HG03469 (cell line): ENCODE measurements at regions not wholly inside any gene's neighbourhood (a gene's known extent, or its start where the extent isn't known, plus 50 kb on each side); places are given as distances from the start of the nearest gene placed in this dataset.
"Not testable (repeated sequence)": the region's sequence is repeated elsewhere in the genome, so short reads cannot be mapped to it uniquely, and the experiment has no call there.

Source experiments
- ATAC-seq: cut with Tn5 transposase; IDR thresholded peaks from one replicate; pipeline ENCODE4 v1.9.1; 2021; ENCODE audit warnings: mild to moderate bottlenecking, moderate library complexity, moderate number of reproducible peaks; ENCODE audit not compliant: unreplicated experiment

DNA sequence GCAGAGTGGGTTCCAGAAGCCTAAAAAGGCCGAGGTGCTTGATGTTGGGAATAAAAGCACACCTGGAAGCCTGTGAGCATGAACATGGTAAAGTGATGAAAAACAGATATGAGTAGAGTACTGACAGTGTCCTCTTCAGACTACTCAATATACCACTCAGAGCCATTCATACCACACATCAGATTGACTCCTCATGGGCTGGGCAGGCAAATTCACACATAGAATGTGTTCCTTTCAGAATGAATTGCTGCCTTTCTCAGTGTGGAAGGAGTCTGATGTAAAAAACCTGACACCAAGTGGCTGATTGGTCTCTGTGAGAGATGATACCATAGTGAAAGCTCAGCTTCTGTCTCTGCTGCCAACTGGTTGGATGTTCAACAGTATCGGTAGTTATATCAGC is 442.7 kb downstream of the RAPGEF2 start:
- no peak for ATAC-seq

DNA sequence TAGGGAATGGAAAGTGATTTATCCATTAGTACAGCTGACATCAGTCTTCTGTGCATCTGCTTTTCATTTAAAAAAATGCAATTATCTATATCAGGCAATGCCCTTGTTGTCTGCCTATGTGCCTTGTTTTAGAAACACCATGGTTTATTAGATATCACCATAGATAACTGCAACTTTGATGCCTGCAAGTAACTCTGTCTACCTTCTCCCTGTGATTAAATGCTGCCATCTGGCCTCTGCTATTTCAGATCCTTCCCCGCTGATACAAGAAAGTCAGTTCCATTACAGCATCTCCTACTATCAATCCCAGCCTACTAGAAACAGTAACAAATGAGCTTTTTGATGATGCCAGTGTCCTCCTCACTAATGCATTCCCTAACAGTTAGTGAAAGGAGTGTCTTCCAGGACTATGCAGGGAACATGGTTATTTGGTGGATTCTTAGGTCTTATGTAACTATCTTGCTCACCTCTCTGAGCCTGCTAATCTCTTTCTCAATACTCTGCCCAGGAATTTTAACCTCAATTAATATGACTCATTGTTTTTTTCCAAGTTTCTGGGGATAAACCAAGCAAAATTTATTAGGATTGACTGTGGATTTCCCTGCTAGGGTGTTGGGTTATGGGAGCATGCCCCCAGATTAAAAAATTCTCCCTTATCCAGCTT is 444.9 kb downstream of the RAPGEF2 start:
- ATAC-seq: no peak

DNA sequence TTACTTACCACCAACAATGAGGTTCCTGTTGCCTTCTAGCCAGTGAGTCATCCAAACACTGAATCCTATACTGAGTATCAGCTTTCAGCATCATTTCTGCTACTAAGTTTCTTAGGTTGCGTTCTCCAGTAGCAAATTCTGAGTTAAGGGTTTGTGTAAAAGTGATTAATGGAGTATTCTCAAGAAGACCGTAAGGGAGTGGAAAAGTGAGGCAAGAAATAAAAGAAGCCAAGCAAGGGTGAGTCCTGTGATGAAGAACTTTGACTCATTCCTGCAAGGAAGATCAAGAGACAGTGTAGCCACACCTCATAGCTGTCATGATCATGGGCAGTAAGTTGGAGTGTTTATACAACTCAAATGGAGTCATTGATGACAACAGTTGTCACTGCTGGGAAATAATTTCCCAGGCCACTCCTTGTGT is 446.2 kb downstream of the RAPGEF2 start:
- no peak for ATAC-seq

DNA sequence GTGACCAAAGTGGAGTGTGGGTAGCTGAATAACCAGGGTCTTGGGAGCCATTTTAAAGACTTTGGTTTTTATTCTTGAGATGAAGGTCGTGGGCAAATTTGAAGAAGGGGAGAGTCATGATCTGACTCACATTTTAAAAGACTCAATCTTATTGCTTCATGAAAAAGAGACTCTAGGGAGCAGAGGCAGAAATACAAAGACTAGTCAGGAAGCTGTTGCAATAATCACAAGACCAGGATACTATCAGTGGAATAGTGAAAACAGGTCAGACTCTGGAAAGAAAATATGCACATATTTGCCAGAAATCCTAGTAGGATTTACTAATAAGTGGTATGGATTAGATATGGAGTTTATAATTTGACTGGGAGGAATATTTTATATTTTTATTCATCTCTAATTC is 448.4 kb downstream of the RAPGEF2 start:
- ATAC-seq: no peak

DNA sequence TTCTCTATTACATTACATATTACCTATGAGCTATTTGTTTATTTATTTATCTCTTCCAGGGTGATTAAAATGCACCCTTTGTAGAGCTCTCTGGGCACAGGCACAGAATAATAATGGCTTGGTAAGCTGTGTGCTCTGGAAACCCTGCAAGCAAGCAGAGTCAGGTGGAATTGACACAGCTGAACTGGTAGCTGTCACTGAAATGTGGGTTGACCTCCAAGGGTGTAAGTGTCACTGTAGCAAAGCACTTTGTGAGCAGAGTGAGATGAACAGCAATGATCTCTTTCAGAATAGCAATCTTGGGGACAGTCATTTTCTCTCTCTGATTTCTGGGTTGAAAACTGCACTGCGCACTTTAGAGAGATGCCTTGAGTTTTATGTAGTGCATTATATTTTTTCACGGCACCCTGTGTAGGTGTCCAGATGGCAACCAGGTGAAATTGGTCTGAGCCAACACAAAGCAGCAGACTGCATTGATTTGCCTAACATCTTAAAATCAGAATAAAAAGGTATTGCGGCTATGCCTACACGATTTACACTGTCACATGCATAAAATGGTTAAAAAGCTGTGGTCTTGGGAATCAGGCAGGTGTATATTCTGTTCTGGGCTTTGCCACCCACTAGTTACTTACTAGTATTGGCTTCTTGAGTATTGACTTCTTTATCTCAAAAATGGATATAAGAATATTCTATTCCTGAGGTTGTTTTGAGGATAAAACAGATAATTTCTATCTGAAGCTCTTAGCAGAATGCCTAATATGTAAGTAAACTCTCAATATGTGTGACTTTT is 450.3 kb downstream of the RAPGEF2 start:
- ATAC-seq: no peak

DNA sequence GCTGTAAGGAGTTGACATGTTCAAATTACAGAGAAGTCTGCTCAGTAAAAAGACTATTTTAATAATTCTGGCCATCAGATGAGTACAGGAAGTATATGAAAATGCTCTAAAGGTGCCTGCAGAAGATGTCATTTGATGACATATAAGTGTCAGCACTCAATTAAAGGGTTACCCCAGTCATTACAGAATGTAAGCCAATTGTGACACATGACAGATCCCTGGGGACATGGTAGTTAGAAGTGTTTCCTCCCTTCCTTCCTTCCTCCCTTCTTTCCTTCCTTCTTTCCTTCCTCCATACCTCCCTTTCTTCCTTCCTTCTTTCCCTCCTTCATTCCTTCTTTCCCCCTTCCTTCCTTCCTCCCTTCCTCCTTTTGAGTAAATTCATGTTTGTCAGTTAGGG is 453.0 kb downstream of the RAPGEF2 start:
- ATAC-seq: no peak

DNA sequence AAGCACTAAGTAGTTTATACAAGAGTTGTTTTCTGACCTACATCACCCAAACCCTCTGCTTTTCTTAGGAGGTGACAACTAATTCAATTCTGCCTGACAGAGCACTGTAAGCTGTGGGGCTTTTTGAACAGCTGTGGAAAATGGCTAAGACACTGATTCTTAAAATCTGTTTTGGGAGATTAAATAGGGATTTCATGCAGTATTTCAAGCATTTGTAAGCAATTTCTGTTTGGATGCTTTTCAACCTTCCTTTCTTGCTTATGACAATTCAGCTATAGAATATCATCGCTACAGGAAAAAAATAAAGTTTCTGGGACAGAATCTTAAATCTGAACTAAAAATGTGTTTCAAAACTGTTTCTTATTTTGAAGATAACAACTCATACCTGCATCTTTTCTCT is 459.5 kb downstream of the RAPGEF2 start:
- ATAC-seq: no peak

DNA sequence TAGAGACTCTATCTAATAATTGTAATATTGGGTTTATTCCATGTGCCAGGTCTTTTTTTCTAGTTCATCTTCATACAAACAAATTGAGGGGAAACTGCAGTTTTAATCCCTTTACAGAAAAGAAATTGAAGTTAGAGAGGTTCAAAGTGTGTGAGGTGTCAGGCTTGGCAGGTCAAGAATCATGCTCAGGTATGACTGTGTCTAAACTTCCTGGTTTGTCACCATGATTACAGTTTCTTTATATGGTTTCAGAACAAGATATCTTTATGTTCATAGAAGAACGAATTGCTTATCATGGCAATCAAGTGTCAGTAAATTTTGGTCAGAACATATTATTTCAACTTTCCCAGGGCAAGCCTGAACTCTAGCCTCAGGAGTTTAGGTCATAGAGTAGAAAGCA is 460.4 kb downstream of the RAPGEF2 start:
- no peak for ATAC-seq

DNA sequence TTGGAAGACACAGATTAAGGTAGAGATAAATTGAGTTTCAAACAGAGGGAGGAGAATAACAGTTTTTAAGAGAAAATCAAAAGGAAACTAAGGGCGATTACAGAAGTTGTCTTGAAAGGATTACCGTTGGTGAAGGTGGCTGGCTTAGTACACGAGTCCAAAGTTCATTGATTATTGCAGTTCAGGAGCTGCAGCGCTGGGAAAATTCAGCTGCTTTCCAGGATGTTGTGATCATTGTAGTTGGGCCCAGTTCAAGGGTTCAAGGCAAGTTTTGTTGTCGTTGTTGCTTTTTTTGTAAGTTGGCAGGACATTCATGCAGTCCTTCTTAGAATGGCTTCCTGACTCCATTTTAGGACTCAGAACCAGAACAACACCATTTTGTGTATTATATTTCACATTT is 461.7 kb downstream of the RAPGEF2 start:
- no peak for ATAC-seq

DNA sequence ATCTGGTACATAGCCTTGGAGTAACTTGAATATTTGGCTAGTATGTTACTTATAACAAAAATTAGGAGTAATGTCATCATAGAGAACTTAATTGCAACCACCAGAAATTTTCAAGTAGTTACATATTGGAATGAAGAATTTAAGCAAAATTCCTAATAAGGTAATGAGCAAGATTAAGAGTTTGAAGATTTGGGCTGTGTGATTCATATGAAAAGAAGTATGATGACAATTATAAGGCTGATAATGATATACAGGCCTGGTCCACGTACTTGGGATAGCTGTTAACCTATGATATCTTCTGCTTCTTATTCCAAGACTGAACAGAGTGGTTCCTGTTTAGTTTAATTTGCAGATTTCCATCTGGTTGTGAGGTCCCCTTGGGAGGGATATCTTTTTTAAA is 463.9 kb downstream of the RAPGEF2 start:
- no peak for ATAC-seq

DNA sequence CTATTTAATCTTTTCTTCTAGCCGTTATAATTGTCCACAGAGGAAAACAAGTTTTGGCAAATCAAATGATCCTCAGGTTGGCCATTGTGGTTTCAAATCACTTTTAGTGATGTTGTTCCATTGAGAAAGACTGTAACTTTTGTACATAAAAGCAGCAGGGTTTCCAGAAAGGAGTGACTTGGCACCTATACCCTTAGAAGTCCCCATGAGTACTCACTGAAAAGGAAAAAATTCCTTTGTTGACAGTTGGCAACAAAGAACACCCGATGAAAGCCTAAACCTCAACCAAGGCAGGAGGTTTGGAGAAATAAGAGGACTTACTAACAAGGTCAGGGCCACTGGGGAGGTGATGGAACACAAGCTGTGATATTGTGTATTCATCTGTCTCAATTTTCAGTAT is 474.4 kb downstream of the RAPGEF2 start:
- no peak for ATAC-seq

DNA sequence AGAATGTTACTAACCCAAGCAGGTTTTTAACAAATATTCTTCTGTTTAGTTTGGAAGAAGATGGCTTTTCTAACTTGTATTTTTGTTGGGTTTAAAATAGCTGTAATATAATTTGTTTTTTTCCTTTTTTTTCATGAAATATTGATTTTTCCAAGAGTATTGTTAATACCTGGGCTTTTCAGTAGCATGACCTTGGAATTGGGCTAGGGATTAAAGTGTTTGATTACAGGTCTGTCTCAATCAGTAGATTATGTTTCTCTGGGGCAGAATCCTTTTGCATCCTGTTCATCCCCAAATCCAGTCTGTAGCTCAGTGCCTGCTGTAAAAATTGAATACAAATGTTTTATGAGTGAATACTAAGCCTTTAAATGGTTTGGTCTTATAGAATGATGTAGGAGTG is 479.8 kb downstream of the RAPGEF2 start:
- no peak for ATAC-seq

DNA sequence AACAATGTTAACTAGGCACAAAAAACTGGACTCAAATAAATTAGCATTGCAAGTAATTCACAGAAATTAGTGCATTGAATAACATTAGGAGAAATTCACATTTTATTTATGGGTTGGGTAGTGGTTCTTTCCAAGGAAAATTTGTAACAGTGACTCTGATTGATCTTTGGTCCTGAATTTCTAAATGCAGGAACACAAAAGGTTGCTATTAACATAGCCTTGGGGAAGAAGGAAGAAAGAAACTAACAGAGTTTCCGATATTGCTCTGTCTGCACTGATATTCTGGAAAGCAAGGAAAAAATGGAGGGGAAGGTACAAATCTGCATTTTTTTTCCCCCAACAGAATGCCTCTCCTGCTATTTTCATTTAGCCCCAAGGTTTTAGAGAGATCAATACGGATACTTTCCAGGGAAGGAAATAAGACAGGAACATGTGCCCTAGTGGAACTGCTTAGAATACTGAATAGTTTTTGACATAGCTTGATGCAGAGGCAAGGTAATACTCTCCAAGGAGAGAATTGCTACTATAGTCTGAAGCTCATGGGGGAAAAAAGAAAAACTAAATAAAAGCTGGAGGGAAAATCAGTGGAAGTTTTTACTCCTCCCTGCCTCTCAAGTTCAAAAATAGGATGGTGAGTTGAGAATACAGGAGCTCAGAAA is 490.1 kb downstream of the RAPGEF2 start:
- ATAC-seq: no peak

DNA sequence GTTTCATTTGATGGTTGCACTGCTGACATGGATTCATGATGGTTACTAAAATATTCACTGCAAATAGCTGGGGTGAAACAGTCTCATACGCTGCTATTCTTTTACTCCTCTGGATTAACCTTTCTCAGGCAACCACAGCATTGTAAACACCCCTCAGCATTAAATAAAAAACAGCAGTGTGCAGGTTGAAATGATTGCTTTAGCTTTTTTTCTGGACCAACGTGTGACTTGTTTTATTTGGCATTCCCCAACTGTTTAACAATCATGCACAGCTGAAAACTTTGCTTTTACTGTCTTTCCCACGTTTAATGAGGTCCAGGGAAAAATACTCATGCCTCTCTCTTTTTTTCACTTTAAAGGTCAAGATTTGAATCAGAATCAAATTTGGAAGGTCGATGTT is 490.8 kb downstream of the RAPGEF2 start:
- no peak for ATAC-seq

DNA sequence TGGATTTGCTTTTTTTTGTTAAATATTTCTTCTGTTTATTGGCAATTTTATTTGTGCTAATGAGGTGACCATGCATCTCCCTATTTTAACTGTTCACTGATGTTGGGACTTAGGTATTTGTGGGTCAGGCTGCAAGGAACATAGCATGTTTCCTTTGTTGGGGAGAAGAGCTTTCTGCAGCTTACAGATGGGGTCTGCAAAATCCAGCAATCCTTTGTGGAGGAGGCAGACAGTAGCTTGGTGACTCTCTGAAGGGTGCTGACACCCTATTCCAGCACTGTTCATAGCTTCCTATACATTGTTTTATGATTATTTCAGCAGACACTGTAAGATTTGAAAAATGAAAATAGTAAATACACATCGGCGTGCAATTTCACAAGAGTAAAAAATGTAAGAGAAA is 491.7 kb downstream of the RAPGEF2 start:
- ATAC-seq: no peak

DNA sequence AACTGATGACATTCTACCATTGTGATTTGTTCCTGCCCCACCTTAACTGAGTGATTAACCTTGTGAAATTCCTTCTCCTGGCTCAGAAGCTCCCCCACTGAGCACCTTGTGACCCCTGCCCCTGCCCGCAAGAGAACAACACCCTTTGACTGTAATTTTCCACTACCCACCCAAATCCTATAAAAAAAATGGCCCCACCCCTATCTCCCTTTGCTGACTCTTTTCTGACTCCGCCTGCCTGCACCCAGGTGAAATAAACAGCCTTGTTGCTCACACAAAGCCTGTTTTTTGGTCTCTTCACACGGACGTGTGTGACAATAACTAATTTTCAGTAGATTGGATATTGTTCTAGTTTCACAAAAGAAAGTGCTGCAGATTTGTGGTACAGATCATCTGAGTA is 492.2 kb downstream of the RAPGEF2 start:
- not testable (repeated sequence) for ATAC-seq

DNA sequence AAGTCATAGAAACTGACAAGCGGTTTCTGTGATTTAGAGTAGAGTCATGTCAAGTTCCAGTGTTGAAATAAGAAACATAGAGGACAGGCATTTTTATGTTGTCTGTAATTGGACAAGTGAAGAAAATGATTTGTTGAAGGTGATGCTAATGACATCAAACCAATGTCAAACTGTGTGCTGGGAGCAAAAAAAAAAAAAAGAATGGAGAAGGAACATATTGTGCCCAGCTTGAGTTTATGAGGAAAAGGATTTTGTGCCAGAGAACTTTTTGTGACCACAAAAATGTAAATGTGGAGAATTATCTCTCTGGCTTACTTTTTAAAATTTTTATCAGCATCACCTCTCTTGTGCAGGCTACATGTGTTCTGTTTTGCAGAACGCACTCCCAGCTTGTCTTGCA is 495.7 kb downstream of the RAPGEF2 start:
- ATAC-seq: no peak

DNA sequence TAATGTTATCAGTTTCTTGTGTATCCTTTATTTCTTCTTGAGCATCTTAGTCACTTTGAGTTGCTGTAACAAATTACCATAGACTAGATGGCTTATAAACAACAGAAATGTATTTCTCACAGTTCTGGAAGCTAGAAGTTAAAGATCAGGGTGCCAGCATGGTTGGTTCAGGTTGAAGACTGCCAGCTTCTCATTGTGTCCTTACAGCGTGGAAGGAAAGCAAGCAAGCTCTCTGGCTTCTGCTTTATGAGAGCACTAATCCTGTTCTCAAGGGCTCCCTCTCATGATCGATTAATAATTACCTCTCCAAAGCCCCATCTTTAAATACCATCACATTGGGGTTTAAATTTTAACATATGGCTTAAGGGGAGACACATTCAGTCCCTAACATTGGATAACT is 497.2 kb downstream of the RAPGEF2 start:
- ATAC-seq: no peak

DNA sequence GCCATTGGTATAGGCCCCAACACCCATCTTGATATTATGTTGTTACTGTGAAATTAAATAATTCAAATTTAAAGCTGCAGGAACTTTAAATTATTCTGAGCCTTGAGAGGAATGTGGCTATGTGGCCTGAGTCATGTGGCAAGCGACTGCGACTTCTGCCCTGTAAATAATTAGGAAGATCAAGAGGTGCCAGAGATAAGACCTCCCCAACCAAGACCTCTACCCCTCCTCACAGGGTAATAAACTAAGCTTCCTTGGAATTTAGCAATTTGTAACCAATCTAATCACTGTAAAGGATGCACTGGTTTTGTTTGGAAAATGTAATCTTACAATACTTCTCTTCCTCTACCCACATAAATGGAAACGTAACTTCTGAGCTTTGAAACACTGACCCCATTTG is 501.9 kb downstream of the RAPGEF2 start:
- no peak for ATAC-seq

DNA sequence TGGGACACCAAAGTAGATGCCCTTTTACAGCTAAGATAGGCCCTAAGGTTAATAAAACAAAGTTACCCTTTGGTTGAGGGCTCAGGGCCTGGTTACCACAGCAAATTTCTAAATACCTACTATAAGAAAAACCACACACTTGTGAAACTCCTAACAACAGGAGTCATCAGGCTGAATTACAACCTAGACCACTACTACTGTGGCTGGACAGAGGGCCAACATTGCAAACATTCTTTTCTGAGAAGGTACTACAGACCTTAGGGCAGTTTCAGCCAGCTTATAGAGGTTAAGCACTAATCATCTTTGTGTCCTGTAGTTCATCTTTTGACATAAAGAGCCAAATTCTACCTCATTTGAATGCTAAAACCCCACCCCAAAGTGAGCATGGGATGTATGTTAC is 504.0 kb downstream of the RAPGEF2 start:
- ATAC-seq: no peak

DNA sequence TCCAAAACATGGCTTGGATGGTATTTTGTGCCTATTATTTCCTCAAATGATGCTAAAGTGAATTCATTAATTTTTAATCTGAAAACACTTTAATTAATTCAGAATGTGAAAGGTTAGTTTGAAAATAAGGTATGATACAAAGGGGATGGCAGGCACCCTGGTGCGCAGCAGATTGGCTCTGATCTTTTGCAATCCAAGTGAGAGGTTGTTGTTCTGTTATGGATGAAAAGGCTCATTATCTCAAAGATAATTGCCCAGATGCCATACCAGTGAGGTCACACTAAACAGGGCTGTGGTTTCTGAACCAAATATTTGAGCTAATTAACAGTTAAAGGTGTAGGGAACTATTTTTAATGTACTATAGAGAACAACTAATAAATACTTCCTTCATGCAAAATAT is 504.9 kb downstream of the RAPGEF2 start:
- no peak for ATAC-seq

DNA sequence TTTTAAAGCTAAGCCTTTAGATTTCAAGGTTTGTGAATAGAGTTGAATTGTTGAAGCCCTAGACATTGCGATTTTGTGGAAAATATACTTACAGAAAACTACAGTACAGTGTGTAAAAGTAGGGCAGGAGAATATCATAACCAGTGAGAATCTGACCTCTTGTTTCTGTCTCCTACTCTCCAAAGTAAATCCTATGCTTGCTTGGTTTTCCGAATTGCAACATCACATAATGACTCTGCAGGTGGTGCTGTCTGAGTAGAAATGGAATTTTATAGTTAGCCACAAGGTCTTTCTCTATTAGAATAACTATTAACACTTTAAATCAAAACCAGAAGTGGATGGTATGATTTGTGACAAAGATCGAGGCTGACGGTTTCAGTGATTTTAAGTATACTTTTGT is 505.6 kb downstream of the RAPGEF2 start:
- ATAC-seq: no peak
